HFFc6 (cell line): ENCODE measurements at regions not wholly inside any gene's neighbourhood (a gene's known extent, or its start where the extent isn't known, plus 50 kb on each side); places are given as distances from the start of the nearest gene placed in this dataset.

Experiments
- DNase-seq: peaks from one replicate; pipeline ENCODE4 v3.0.0-alpha.2; 2018
- H3K27ac Mint-ChIP-seq: 2 replicates; pipeline ENCODE4 v1.8.0; 2020; ENCODE audit warnings: mild to moderate bottlenecking, mixed read lengths
- H3K27me3 Mint-ChIP-seq: 2 replicates; pipeline ENCODE4 v1.8.0; 2021; ENCODE audit warnings: mild to moderate bottlenecking, moderate library complexity, mixed read lengths; ENCODE audit not compliant: insufficient read depth
- H3K36me3 Mint-ChIP-seq: 2 replicates; pipeline ENCODE4 v1.8.0; 2021; ENCODE audit warnings: low read depth, mixed read lengths
- H3K4me1 Mint-ChIP-seq: 2 replicates; pipeline ENCODE4 v1.8.0; 2020; ENCODE audit warnings: low read depth, mixed read lengths
- H3K4me3 Mint-ChIP-seq: 2 replicates; pipeline ENCODE4 v1.8.0; 2020; ENCODE audit warnings: mild to moderate bottlenecking, moderate library complexity, mixed read lengths
- H3K9me3 Mint-ChIP-seq: 2 replicates; pipeline ENCODE4 v1.8.0; 2020; ENCODE audit warnings: mild to moderate bottlenecking, mixed read lengths
- CTCF ChIP-seq: fragments of 200-600 bp; sonication (generic); IDR thresholded peaks from 2 replicates; pipeline ENCODE4 v1.5.0; 2021; ENCODE audit warnings: antibody characterized with exemption, mild to moderate bottlenecking

- Mint-ChIP-seq H3K4me3 (no peak overlapping the region), H3K27me3 (peaks cover 58% of the 10 kb centered on the region), H3K36me3 (no peaks in the 10 kb centered on the region), H3K9me3 (no peaks in the 10 kb centered on the region), H3K4me1 (no peaks in the 10 kb centered on the region), H3K27ac (no peak overlapping the region)
- no peak for TF ChIP-seq CTCF
- DNase-seq = no peak
These were observed 247.5 kb downstream of the TFCP2L1 start for GRCh38 chr2:121037480-121037879.

GRCh38 chr2:121038031-121038430, 247.0 kb downstream of the TFCP2L1 start:
- no peaks in the 10 kb centered on the region for H3K4me1 Mint-ChIP-seq
- H3K9me3 Mint-ChIP-seq = no peaks in the 10 kb centered on the region
- no peak for DNase-seq
- H3K36me3 Mint-ChIP-seq = no peaks in the 10 kb centered on the region
- no peak for TF ChIP-seq CTCF
- H3K27me3 Mint-ChIP-seq = peaks cover 52% of the 10 kb centered on the region
- H3K4me3 Mint-ChIP-seq = no peak overlapping the region
- no peak overlapping the region for H3K27ac Mint-ChIP-seq

DNA sequence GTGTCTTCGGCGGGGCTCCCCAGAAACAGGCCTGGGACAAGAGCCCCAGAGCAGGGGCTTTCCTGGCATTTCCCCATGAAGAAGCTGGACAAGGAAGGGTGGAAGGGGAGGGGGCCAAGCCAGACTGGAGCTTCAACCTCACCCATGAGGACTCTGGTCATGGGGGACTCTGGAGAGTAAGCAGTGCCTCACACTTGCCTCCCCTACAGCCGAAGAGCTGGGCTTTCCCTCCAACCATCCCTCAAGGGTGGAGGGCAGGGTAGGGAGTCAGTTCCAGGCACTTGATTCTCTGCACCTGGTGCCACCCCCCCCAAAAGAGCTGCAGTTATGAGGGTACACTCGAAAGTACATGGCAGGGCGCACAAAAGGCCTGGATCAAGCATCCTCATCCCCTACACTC, 246.6 kb downstream of the TFCP2L1 start:
- no peaks in the 10 kb centered on the region; the same call in 1 of the 2 replicates for H3K36me3 Mint-ChIP-seq
- DNase-seq = no peak
- no peaks in the 10 kb centered on the region for H3K4me1 Mint-ChIP-seq
- no peak overlapping the region for H3K27ac Mint-ChIP-seq
- H3K27me3 Mint-ChIP-seq = peaks cover 48% of the 10 kb centered on the region
- H3K4me3 Mint-ChIP-seq = no peak overlapping the region
- H3K9me3 Mint-ChIP-seq = peaks cover 1% of the 10 kb centered on the region; the same call in 1 of the 2 replicates
- TF ChIP-seq CTCF = no peak

GRCh38 chr2:121038891-121039616, 245.9 kb downstream of the TFCP2L1 start:
- H3K27me3 Mint-ChIP-seq = peaks cover 48% of the 10 kb centered on the region
- TF ChIP-seq CTCF = no peak
- H3K9me3 Mint-ChIP-seq = peaks cover 4% of the 10 kb centered on the region; the same call in 1 of the 2 replicates
- DNase-seq = no peak
- H3K4me3 Mint-ChIP-seq = no peak overlapping the region
- H3K4me1 Mint-ChIP-seq = no peaks in the 10 kb centered on the region
- H3K36me3 Mint-ChIP-seq = peaks cover 4% of the 10 kb centered on the region; the same call in 1 of the 2 replicates
- H3K27ac Mint-ChIP-seq = no peak overlapping the region

DNA sequence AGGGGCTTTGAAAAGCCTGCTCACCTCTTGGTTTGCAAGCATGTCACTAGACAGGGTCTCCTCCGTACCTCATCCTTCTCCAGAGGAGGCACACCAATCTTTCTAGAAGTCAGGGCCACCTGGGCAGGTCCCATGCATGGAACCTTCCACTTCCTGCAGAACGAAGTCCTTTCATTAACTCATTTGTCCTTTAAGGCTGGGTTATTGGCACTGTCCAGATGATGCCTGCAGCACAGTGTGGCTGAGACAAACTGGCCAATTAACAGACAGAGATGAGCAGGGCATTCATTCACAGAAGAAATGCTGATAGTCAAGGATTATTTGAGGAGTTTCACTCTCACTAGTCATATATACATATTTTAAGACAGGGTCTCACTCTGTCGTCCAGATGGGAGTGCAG, 245.3 kb downstream of the TFCP2L1 start:
- no peak for TF ChIP-seq CTCF
- DNase-seq = no peak
- H3K4me1 Mint-ChIP-seq = no peaks in the 10 kb centered on the region
- peaks cover 4% of the 10 kb centered on the region; the same call in 1 of the 2 replicates for H3K9me3 Mint-ChIP-seq
- peaks cover 48% of the 10 kb centered on the region for H3K27me3 Mint-ChIP-seq
- no peak overlapping the region for H3K4me3 Mint-ChIP-seq
- H3K27ac Mint-ChIP-seq = no peak overlapping the region
- peaks cover 4% of the 10 kb centered on the region; the same call in 1 of the 2 replicates for H3K36me3 Mint-ChIP-seq
